ENCODE measurements at regions not wholly inside any gene's neighbourhood (a gene's known extent, or its start where the extent isn't known, plus 50 kb on each side); places are given as distances from the start of the nearest gene placed in this dataset.
"Not testable (repeated sequence)": the region's sequence is repeated elsewhere in the genome, so short reads cannot be mapped to it uniquely, and the experiment has no call there.

GRCh38 chr21:9001890-9002663 is 1519.3 kb upstream of the TPTE start:
- not testable (repeated sequence) for DNase-seq

- not testable (repeated sequence) for DNase-seq
Measured at GRCh38 chr21:9003909-9004814, 1517.2 kb upstream of the TPTE start.

GRCh38 chr21:9004815-9005518 is 1516.4 kb upstream of the TPTE start:
- not testable (repeated sequence) for DNase-seq

- DNase-seq = not testable (repeated sequence)
Measured at GRCh38 chr21:9005671-9006070, 1515.7 kb upstream of the TPTE start.

GRCh38 chr21:9006111-9006510 is 1515.3 kb upstream of the TPTE start:
- not testable (repeated sequence) for DNase-seq

- not testable (repeated sequence) for DNase-seq
Measured at GRCh38 chr21:9006553-9007323, 1514.6 kb upstream of the TPTE start.

GRCh38 chr21:9008636-9009035 is 1512.7 kb upstream of the TPTE start:
- no peak for DNase-seq

GRCh38 chr21:9009267-9010016 is 1511.9 kb upstream of the TPTE start:
- not testable (repeated sequence) for DNase-seq

GRCh38 chr21:9010121-9010795 is 1511.1 kb upstream of the TPTE start:
- DNase-seq = not testable (repeated sequence)

- DNase-seq = not testable (repeated sequence)
Measured at GRCh38 chr21:9010936-9011890, 1510.2 kb upstream of the TPTE start.

- DNase-seq = not testable (repeated sequence)
Measured at GRCh38 chr21:9011916-9012315, 1509.5 kb upstream of the TPTE start.

GRCh38 chr21:9013502-9014242 is 1507.7 kb upstream of the TPTE start:
- DNase-seq = not testable (repeated sequence)

- not testable (repeated sequence) for DNase-seq
Measured at GRCh38 chr21:9014243-9014734, 1507.1 kb upstream of the TPTE start.

GRCh38 chr21:9015483-9016197 is 1505.7 kb upstream of the TPTE start:
- DNase-seq = not testable (repeated sequence)

- not testable (repeated sequence) for DNase-seq
Measured at GRCh38 chr21:9017206-9017605, 1504.2 kb upstream of the TPTE start.

- not testable (repeated sequence) for DNase-seq
Measured at GRCh38 chr21:9018731-9019253, 1502.6 kb upstream of the TPTE start.

- not testable (repeated sequence) for DNase-seq
Measured at GRCh38 chr21:9024006-9024767, 1497.2 kb upstream of the TPTE start.
